DND-41 (cell line): ENCODE measurements at regions not wholly inside any gene's neighbourhood (a gene's known extent, or its start where the extent isn't known, plus 50 kb on each side); places are given as distances from the start of the nearest gene placed in this dataset.

Experiments
- EZH2 ChIP-seq: IDR thresholded peaks from 3 replicates; pipeline ENCODE4 v1.6.1; 2012; ENCODE audit warnings: borderline replicate concordance, low read depth, mild to moderate bottlenecking, moderate library complexity, low read length, inconsistent platforms; ENCODE audit not compliant: severe bottlenecking
- TF ChIP-seq, protein P1 (sequence below): IDR thresholded peaks from 2 replicates; pipeline ENCODE4 v1.5.1; 2012; ENCODE audit warnings: borderline replicate concordance, low read length, moderate library complexity, mild to moderate bottlenecking; ENCODE audit not compliant: poor library complexity, severe bottlenecking; ENCODE audit errors: extremely low read depth

DNA sequence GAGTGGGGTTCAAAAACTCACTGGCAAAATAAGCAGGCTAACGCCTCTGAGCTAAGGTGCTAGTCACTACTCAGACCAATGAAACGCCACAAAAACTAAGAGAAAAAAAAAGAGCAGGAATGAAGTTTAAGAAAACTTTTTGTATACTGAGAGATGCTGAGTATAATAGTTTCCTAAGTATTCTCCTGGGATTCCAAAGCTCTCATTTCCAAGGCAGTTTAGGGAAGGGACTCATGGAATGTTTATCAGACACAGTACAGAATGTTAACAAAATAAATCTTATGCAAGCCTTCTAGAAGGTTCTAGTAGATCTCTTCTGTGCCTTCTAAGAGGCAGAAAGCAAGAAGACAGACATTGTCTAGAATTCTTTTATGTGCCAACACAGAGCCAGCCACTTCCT is 361.9 kb downstream of the MTRR start:
- TF ChIP-seq, protein P1, sequence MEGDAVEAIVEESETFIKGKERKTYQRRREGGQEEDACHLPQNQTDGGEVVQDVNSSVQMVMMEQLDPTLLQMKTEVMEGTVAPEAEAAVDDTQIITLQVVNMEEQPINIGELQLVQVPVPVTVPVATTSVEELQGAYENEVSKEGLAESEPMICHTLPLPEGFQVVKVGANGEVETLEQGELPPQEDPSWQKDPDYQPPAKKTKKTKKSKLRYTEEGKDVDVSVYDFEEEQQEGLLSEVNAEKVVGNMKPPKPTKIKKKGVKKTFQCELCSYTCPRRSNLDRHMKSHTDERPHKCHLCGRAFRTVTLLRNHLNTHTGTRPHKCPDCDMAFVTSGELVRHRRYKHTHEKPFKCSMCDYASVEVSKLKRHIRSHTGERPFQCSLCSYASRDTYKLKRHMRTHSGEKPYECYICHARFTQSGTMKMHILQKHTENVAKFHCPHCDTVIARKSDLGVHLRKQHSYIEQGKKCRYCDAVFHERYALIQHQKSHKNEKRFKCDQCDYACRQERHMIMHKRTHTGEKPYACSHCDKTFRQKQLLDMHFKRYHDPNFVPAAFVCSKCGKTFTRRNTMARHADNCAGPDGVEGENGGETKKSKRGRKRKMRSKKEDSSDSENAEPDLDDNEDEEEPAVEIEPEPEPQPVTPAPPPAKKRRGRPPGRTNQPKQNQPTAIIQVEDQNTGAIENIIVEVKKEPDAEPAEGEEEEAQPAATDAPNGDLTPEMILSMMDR, result no peak
- no peak for TF ChIP-seq EZH2
